ENCODE measurements at regions not wholly inside any gene's neighbourhood (a gene's known extent, or its start where the extent isn't known, plus 50 kb on each side); places are given as distances from the start of the nearest gene placed in this dataset.

- no peak for DNase-seq
- H4K20me1 ChIP-seq (ENCODE audit: control insufficient read depth, insufficient read depth, insufficient read length): no peaks in the 10 kb centered on the region
- no peak overlapping the region for H3K14ac ChIP-seq (ENCODE audit: insufficient read depth, low read length)
- H3K4ac ChIP-seq (ENCODE audit: low read depth, low read length): no peak overlapping the region
- peaks cover 0 to 1% (median 0%) of the 10 kb centered on the region in 3 experiments; a peak in 1 of 7 replicates for H3K36me3 Mint-ChIP-seq (ENCODE audit: insufficient read depth in 1 of 3, low read depth in 3 of 3)
- H2BK12ac ChIP-seq (ENCODE audit: insufficient read length, low read depth, low read length): no peak overlapping the region
- TF ChIP-seq CTCF (conservative IDR thresholded peaks at IDR 0.05): no peak
- H4K5ac ChIP-seq (ENCODE audit: insufficient read length, low read depth, low read length): no peak overlapping the region
- no peak overlapping the region for H3K4me3 Mint-ChIP-seq
- H3K4me2 ChIP-seq (ENCODE audit: insufficient read depth, insufficient read length, low read length): no peak overlapping the region
- no peaks in the 10 kb centered on the region for H3K79me1 ChIP-seq (ENCODE audit: insufficient read depth, low read depth, low read length, poor library complexity, severe bottlenecking)
- peak overlapping the region in 1 of 3 experiments; percentile 31; a peak in 1 of 7 replicates for H3K27ac Mint-ChIP-seq
- no peaks in the 10 kb centered on the region; a peak in 1 of 5 replicates for H3K9me3 Mint-ChIP-seq
- no peaks in the 10 kb centered on the region for H3K23me2 ChIP-seq (ENCODE audit: insufficient read length, low read depth, low read length, poor library complexity, severe bottlenecking)
- H2BK20ac ChIP-seq (ENCODE audit: low read depth, low read length, poor library complexity, severe bottlenecking): no peak overlapping the region
- H4K91ac ChIP-seq (ENCODE audit: insufficient read length, low read depth, low read length): no peak overlapping the region
- H2BK120ac ChIP-seq (ENCODE audit: low read depth, low read length, poor library complexity, severe bottlenecking): no peak overlapping the region
- no peak overlapping the region for H3T11ph ChIP-seq (ENCODE audit: low read length)
- no peak overlapping the region for H2BK15ac ChIP-seq (ENCODE audit: low read depth, low read length)
- no peak overlapping the region for H3K56ac ChIP-seq (ENCODE audit: insufficient read length, low read depth, low read length)
- no peaks in the 10 kb centered on the region for H3K9me3 ChIP-seq (ENCODE audit: control insufficient read depth, low read depth, low read length)
- no peak overlapping the region for H3K23ac ChIP-seq (ENCODE audit: insufficient read length, low read depth, low read length)
- no peak overlapping the region for H3K18ac ChIP-seq (ENCODE audit: insufficient read length, low read depth, low read length)
- no peaks in the 10 kb centered on the region for H3K27me3 Mint-ChIP-seq (ENCODE audit: low read depth)
- H3K4me1 ChIP-seq (ENCODE audit: insufficient read depth, low read length): no peaks in the 10 kb centered on the region
- no peaks in the 10 kb centered on the region for H3K27me3 ChIP-seq (ENCODE audit: insufficient read depth, low read length)
- H3K4me1 Mint-ChIP-seq: no peaks in the 10 kb centered on the region
- H3K9ac ChIP-seq (ENCODE audit: extremely low read depth, insufficient read length, low read length): no peak overlapping the region
- H3K79me2 ChIP-seq (ENCODE audit: insufficient read depth, low read length): no peaks in the 10 kb centered on the region
- H2AK5ac ChIP-seq (ENCODE audit: insufficient read length, low read length): no peak overlapping the region
- no peak overlapping the region for H2AFZ ChIP-seq (ENCODE audit: low read length)
- no peak overlapping the region for H3K27ac ChIP-seq (ENCODE audit: insufficient read length, low read depth, low read length)
- H4K8ac ChIP-seq (replicated peaks; ENCODE audit: insufficient read length, low read depth, low read length): no peak overlapping the region
- no peak overlapping the region for H2BK5ac ChIP-seq (ENCODE audit: insufficient read length, low read length)
These were observed 226.7 kb downstream of the RFC3 start for GRCh38 chr13:34044660-34045080.

All from H9 (cell line).